GM23338 (cell line): ENCODE measurements at regions not wholly inside any gene's neighbourhood (a gene's known extent, or its start where the extent isn't known, plus 50 kb on each side); places are given as distances from the start of the nearest gene placed in this dataset.

Experiments used
- ATAC-seq: fragments of 200-7000 bp; cut with Tn5 transposase; 3 replicates; pipeline ENCODE4 v1.9.1; 2020
- DNase-seq: peaks from one replicate; pipeline ENCODE4 v3.0.0-alpha.2; 2015; ENCODE audit warnings: low spot score
- H2AFZ ChIP-seq: fragments of 200-600 bp; sonication (generic); 2 replicates; pipeline ENCODE4 v1.8.0; 2016; ENCODE audit warnings: antibody characterized with exemption, mild to moderate bottlenecking, moderate library complexity
- H3F3A ChIP-seq: fragments of 200-600 bp; sonication (generic); replicated peaks from 2 replicates; pipeline ENCODE4 v1.8.0; 2017; ENCODE audit warnings: antibody characterized with exemption, mixed run types, low read depth
- H3K27ac ChIP-seq: fragments of 200-600 bp; sonication (generic); 2 replicates; pipeline ENCODE4 v1.6.1; 2016; ENCODE audit warnings: low read depth
- H3K27me3 ChIP-seq: fragments of 200-600 bp; sonication (generic); 2 replicates; pipeline ENCODE4 v1.8.0; 2016; ENCODE audit warnings: mild to moderate bottlenecking, mixed run types, moderate library complexity; ENCODE audit not compliant: insufficient read depth
- H3K36me3 ChIP-seq: fragments of 200-600 bp; sonication (generic); 2 replicates; pipeline ENCODE4 v1.8.0; 2016; ENCODE audit warnings: mild to moderate bottlenecking; ENCODE audit not compliant: insufficient read depth
- H3K4me1 ChIP-seq: fragments of 200-600 bp; sonication (generic); 2 replicates; pipeline ENCODE4 v1.8.0; 2016; ENCODE audit warnings: mild to moderate bottlenecking, moderate library complexity; ENCODE audit not compliant: insufficient read depth
- H3K4me2 ChIP-seq: fragments of 200-600 bp; sonication (generic); 2 replicates; pipeline ENCODE4 v1.7.1; 2017; ENCODE audit warnings: mixed run types
- H3K4me3 ChIP-seq: fragments of 200-600 bp; sonication (generic); 2 replicates; pipeline ENCODE4 v1.6.1; 2016; ENCODE audit warnings: mixed run types
- H3K79me2 ChIP-seq: fragments of 200-600 bp; sonication (generic); replicated peaks from 2 replicates; pipeline ENCODE4 v1.8.0; 2017; ENCODE audit warnings: mild to moderate bottlenecking; ENCODE audit not compliant: insufficient read depth
- H3K9me2 ChIP-seq: fragments of 200-600 bp; sonication (generic); 2 replicates; pipeline ENCODE4 v1.8.0; 2017; ENCODE audit not compliant: insufficient read depth
- H4K20me1 ChIP-seq: fragments of 200-600 bp; sonication (generic); replicated peaks from 2 replicates; pipeline ENCODE4 v1.8.0; 2017; ENCODE audit warnings: mild to moderate bottlenecking; ENCODE audit not compliant: insufficient read depth
- H3K27ac Mint-ChIP-seq: 2 replicates; pipeline ENCODE4 v1.8.0; 2020; ENCODE audit warnings: inconsistent platforms, mild to moderate bottlenecking, moderate library complexity, mixed read lengths
- H3K27me3 Mint-ChIP-seq: 3 replicates; pipeline ENCODE4 v1.8.0; 2022; ENCODE audit warnings: low read depth, mild to moderate bottlenecking, moderate library complexity, mixed read lengths, inconsistent platforms; ENCODE audit not compliant: insufficient read depth, poor library complexity
- H3K36me3 Mint-ChIP-seq: 3 replicates; pipeline ENCODE4 v1.8.0; 2021; ENCODE audit warnings: low read depth, mild to moderate bottlenecking, inconsistent platforms, moderate library complexity, mixed read lengths
- H3K4me1 Mint-ChIP-seq: 3 replicates; pipeline ENCODE4 v1.8.0; 2020; ENCODE audit warnings: mild to moderate bottlenecking, inconsistent platforms, mixed read lengths
- H3K4me3 Mint-ChIP-seq: 3 replicates; pipeline ENCODE4 v1.8.0; 2021; ENCODE audit warnings: moderate library complexity, mild to moderate bottlenecking, inconsistent platforms, mixed read lengths
- H3K9me3 Mint-ChIP-seq: 3 replicates; pipeline ENCODE4 v1.8.0; 2020; ENCODE audit warnings: moderate library complexity, mild to moderate bottlenecking, inconsistent platforms, mixed read lengths
- CREB1 ChIP-seq: fragments of 250-450 bp; sonication (Bioruptor Pico); IDR thresholded peaks from 2 replicates; pipeline ENCODE4 v1.5.0; 2020; ENCODE audit warnings: low read depth, mild to moderate bottlenecking, moderate library complexity
- CTCF ChIP-seq, 2 experiments: fragments of 200-600 bp in 1 of 2; sonication (generic) in 1 of 2; conservative IDR thresholded peaks; 2 replicates each; pipeline versions ENCODE4 v1.5.1 to v1.6.1; 2016 to 2017; ENCODE audit warnings: antibody characterized with exemption in 2 of 2, low read depth in 2 of 2, mild to moderate bottlenecking in 2 of 2, moderate library complexity in 1 of 2
- EZH2 ChIP-seq: fragments of 200-600 bp; sonication (generic); IDR thresholded peaks from one replicate; pipeline ENCODE4 v1.8.0; 2017; ENCODE audit warnings: antibody characterized with exemption, mild to moderate bottlenecking, low read depth; ENCODE audit not compliant: unreplicated experiment
- EZH2phosphoT487 ChIP-seq: fragments of 200-600 bp; sonication (generic); IDR thresholded peaks from one replicate; pipeline ENCODE4 v1.8.1; 2018; ENCODE audit warnings: antibody characterized with exemption; ENCODE audit not compliant: unreplicated experiment
- NANOG ChIP-seq: IDR thresholded peaks from 2 replicates; pipeline ENCODE4 v1.6.1; 2016; ENCODE audit warnings: antibody characterized with exemption, borderline replicate concordance
- POLR2AphosphoS5 ChIP-seq: IDR thresholded peaks from 2 replicates; pipeline ENCODE4 v1.6.1; 2016; ENCODE audit warnings: antibody characterized with exemption, low read depth
- REST ChIP-seq: IDR thresholded peaks from one replicate; pipeline ENCODE4 v1.6.1; 2018; ENCODE audit warnings: antibody characterized with exemption; ENCODE audit not compliant: unreplicated experiment
- ZNF462 ChIP-seq: fragments of 250-450 bp; sonication (Bioruptor Pico); IDR thresholded peaks from 2 replicates; pipeline ENCODE4 v1.5.0; 2020; ENCODE audit warnings: mild to moderate bottlenecking, moderate library complexity

GRCh38 chr3:124131580-124131979 lies 139.7 kb upstream of the ROPN1 start:
- no peaks in the 10 kb centered on the region for H3K36me3 Mint-ChIP-seq
- H3K27me3 ChIP-seq = no peaks in the 10 kb centered on the region
- H3K4me3 Mint-ChIP-seq = no peak overlapping the region
- H4K20me1 ChIP-seq = no peaks in the 10 kb centered on the region; the same call in 1 of the 2 replicates
- H3K36me3 ChIP-seq = no peaks in the 10 kb centered on the region
- no peak overlapping the region for H3K27ac Mint-ChIP-seq
- no peak overlapping the region for H3K27ac ChIP-seq
- H3K79me2 ChIP-seq = no peaks in the 10 kb centered on the region
- H3K4me1 Mint-ChIP-seq = no peaks in the 10 kb centered on the region
- H3K4me2 ChIP-seq = no peak overlapping the region
- no peaks in the 10 kb centered on the region for H3F3A ChIP-seq
- H2AFZ ChIP-seq = no peak overlapping the region
- no peak for TF ChIP-seq EZH2
- TF ChIP-seq CREB1 (CRISPR knock-in tag) = no peak
- H3K27me3 Mint-ChIP-seq = no peaks in the 10 kb centered on the region
- H3K4me1 ChIP-seq = no peaks in the 10 kb centered on the region
- DNase-seq (no peak), ATAC-seq (no peak)
- peaks cover 15% of the 10 kb centered on the region; the same call in 1 of the 2 replicates for H3K9me2 ChIP-seq
- H3K9me3 Mint-ChIP-seq = no peaks in the 10 kb centered on the region
- H3K4me3 ChIP-seq = no peak overlapping the region

- Histone ChIP-seq H3F3A (no peaks in the 10 kb centered on the region), H3K4me1 (no peaks in the 10 kb centered on the region), H3K9me2 (peaks cover 15% of the 10 kb centered on the region; the same call in 1 of the 2 replicates), H2AFZ (no peak overlapping the region), H3K27ac (no peak overlapping the region), H4K20me1 (no peaks in the 10 kb centered on the region; the same call in 1 of the 2 replicates), H3K4me3 (no peak overlapping the region), H3K4me2 (no peak overlapping the region), H3K79me2 (no peaks in the 10 kb centered on the region), H3K36me3 (no peaks in the 10 kb centered on the region), H3K27me3 (no peaks in the 10 kb centered on the region)
- no peak for TF ChIP-seq POLR2AphosphoS5
- no peak for TF ChIP-seq ZNF462 (CRISPR knock-in tag)
- no peak for TF ChIP-seq EZH2phosphoT487
- TF ChIP-seq CTCF (conservative IDR thresholded peaks at IDR 0.05; ENCODE audit: low read depth in 2 of 2) = no peak
- TF ChIP-seq NANOG = no peak
- no peak for TF ChIP-seq REST
- ATAC-seq (no peak), DNase-seq (no peak)
- H3K4me3 Mint-ChIP-seq = no peak overlapping the region
- no peaks in the 10 kb centered on the region for H3K36me3 Mint-ChIP-seq
- peaks cover 6% of the 10 kb centered on the region; the same call in 2 of the 3 replicates for H3K4me1 Mint-ChIP-seq
- H3K27ac Mint-ChIP-seq = no peak overlapping the region
- H3K27me3 Mint-ChIP-seq = peaks cover 2% of the 10 kb centered on the region
- no peaks in the 10 kb centered on the region; the same call in 2 of the 3 replicates for H3K9me3 Mint-ChIP-seq
Measured at GRCh38 chr3:124132813-124133212, 140.9 kb upstream of the ROPN1 start.
